Endodermal cell (in vitro differentiated cells): ENCODE measurements at regions not wholly inside any gene's neighbourhood (a gene's known extent, or its start where the extent isn't known, plus 50 kb on each side); places are given as distances from the start of the nearest gene placed in this dataset.

Experiments used
- DNase-seq: peaks from one replicate; pipeline ENCODE4 v3.0.0-alpha.2; 2017
- H3K27ac ChIP-seq: 2 replicates; pipeline ENCODE4 v1.5.1; 2013; ENCODE audit warnings: mild to moderate bottlenecking, low read depth, low read length, moderate library complexity
- H3K27me3 ChIP-seq: 2 replicates; pipeline ENCODE4 v1.6.1; 2013; ENCODE audit warnings: mild to moderate bottlenecking, low read length, moderate library complexity; ENCODE audit not compliant: insufficient read depth, control insufficient read depth, poor library complexity, severe bottlenecking
- H3K36me3 ChIP-seq: 2 replicates; pipeline ENCODE4 v1.7.0; 2013; ENCODE audit warnings: mild to moderate bottlenecking, low read length, moderate library complexity; ENCODE audit not compliant: control insufficient read depth, insufficient read depth
- H3K4me1 ChIP-seq: one replicate; pipeline ENCODE4 v1.7.0; 2013; ENCODE audit warnings: low read length; ENCODE audit not compliant: control insufficient read depth, insufficient read depth
- H3K4me3 ChIP-seq: 2 replicates; pipeline ENCODE4 v1.5.1; 2013; ENCODE audit warnings: mild to moderate bottlenecking, low read length, moderate library complexity
- H3K9ac ChIP-seq: 2 replicates; pipeline ENCODE4 v1.6.1; 2013; ENCODE audit warnings: mild to moderate bottlenecking, low read length, moderate library complexity; ENCODE audit not compliant: poor library complexity, severe bottlenecking; ENCODE audit errors: extremely low read depth
- H3K9me3 ChIP-seq: 2 replicates; pipeline ENCODE4 v1.6.1; 2013; ENCODE audit warnings: mild to moderate bottlenecking, low read length, moderate library complexity; ENCODE audit not compliant: control insufficient read depth
- H3K27ac Mint-ChIP-seq: 2 replicates; pipeline ENCODE4 v1.8.0; 2020; ENCODE audit warnings: mixed read lengths
- H3K27me3 Mint-ChIP-seq: 2 replicates; pipeline ENCODE4 v1.8.0; 2021; ENCODE audit warnings: mild to moderate bottlenecking, mixed read lengths; ENCODE audit not compliant: insufficient read depth
- H3K36me3 Mint-ChIP-seq: 2 replicates; pipeline ENCODE4 v1.8.0; 2020; ENCODE audit warnings: low read depth, mixed read lengths
- H3K4me1 Mint-ChIP-seq: 2 replicates; pipeline ENCODE4 v1.8.0; 2020; ENCODE audit warnings: mixed read lengths
- H3K4me3 Mint-ChIP-seq: 2 replicates; pipeline ENCODE4 v1.8.0; 2020; ENCODE audit warnings: mild to moderate bottlenecking, moderate library complexity, mixed read lengths
- H3K9me3 Mint-ChIP-seq: 2 replicates; pipeline ENCODE4 v1.8.0; 2020; ENCODE audit warnings: mild to moderate bottlenecking, mixed read lengths
- WGBS, 2 experiments: methylation state at CpG; one replicate each; pipeline versions ENCODE4 v1.1.5 to v1.1.7; 2013; ENCODE audit warnings: missing lambda C conversion rate in 2 of 2, mixed read lengths in 1 of 2; ENCODE audit not compliant: insufficient coverage in 1 of 2, insufficient read length in 1 of 2; 5-methylcytosine and 5-hydroxymethylcytosine counted together
- TF ChIP-seq, protein P1 (sequence below): fragments of 200-600 bp; sonication (generic); conservative IDR thresholded peaks from 2 replicates; pipeline ENCODE4 v1.5.0; 2021; ENCODE audit warnings: antibody characterized with exemption, mild to moderate bottlenecking

DNA sequence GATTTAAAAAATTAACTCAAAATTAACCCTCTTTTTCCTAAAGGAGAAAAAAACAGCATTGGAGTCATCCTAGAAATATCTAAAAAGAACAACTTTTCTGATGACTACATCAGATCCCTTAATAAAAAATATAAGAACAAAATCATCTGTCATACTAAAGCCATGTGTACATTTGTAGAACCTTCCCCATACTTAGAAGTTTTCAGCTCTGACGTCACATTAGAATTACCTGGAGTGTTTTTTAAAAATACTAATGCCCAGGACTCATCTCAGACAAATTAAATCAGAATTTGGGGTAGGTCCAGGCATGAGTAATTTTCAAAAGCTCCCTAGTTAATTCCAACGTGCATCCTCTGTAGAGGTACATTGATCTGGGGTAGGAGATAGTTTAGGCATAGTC is 598.0 kb downstream of the DSC3 start:
- 91 to 100% methylated on average over 1 to 2 of the region's 2 CpGs for WGBS, 2 experiments
- Mint-ChIP-seq H3K9me3 (no peaks in the 10 kb centered on the region), H3K36me3 (no peaks in the 10 kb centered on the region), H3K27ac (no peak overlapping the region), H3K4me3 (no peak overlapping the region), H3K27me3 (no peaks in the 10 kb centered on the region), H3K4me1 (peaks cover 2% of the 10 kb centered on the region)
- Histone ChIP-seq H3K27me3 (no peaks in the 10 kb centered on the region), H3K27ac (no peak overlapping the region), H3K4me1 (no peaks in the 10 kb centered on the region), H3K36me3 (no peaks in the 10 kb centered on the region), H3K4me3 (no peak overlapping the region), H3K9me3 (no peaks in the 10 kb centered on the region), H3K9ac (no peak overlapping the region)
- TF ChIP-seq, protein P1, sequence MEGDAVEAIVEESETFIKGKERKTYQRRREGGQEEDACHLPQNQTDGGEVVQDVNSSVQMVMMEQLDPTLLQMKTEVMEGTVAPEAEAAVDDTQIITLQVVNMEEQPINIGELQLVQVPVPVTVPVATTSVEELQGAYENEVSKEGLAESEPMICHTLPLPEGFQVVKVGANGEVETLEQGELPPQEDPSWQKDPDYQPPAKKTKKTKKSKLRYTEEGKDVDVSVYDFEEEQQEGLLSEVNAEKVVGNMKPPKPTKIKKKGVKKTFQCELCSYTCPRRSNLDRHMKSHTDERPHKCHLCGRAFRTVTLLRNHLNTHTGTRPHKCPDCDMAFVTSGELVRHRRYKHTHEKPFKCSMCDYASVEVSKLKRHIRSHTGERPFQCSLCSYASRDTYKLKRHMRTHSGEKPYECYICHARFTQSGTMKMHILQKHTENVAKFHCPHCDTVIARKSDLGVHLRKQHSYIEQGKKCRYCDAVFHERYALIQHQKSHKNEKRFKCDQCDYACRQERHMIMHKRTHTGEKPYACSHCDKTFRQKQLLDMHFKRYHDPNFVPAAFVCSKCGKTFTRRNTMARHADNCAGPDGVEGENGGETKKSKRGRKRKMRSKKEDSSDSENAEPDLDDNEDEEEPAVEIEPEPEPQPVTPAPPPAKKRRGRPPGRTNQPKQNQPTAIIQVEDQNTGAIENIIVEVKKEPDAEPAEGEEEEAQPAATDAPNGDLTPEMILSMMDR = no peak
- no peak for DNase-seq

DNA sequence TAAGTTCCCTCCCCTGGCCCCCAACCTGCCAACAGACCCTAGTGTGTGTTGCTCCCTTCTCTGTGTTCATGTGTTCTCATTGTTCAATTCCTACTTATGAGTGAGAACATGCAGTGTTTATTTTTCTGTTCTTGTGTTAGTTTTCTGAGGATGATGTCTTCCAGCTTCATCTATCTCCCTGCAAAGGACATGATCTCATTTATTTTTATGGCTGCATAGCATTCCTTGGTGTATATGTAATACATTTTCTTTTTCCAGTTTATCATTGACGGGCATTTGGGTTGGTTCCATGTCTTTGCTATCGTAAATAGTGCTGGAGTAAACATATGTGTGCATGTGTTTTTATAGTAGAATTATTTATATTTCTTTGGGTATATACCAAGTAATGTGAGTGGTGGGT is 602.2 kb downstream of the DSC3 start:
- no peaks in the 10 kb centered on the region for H3K36me3 Mint-ChIP-seq
- TF ChIP-seq, protein P1 = no peak
- DNase-seq = no peak
- Histone ChIP-seq H3K9me3 (no peaks in the 10 kb centered on the region), H3K36me3 (no peaks in the 10 kb centered on the region), H3K27me3 (no peaks in the 10 kb centered on the region), H3K9ac (no peak overlapping the region), H3K27ac (no peak overlapping the region), H3K4me1 (no peaks in the 10 kb centered on the region), H3K4me3 (no peak overlapping the region)
- H3K4me3 Mint-ChIP-seq = no peak overlapping the region
- WGBS, 2 experiments = 97% methylated on average over 2 of the region's 2 CpGs; no CpG with 5 or more reads in 1 of the 2 experiments
- H3K9me3 Mint-ChIP-seq = no peaks in the 10 kb centered on the region
- no peak overlapping the region for H3K27ac Mint-ChIP-seq
- no peaks in the 10 kb centered on the region for H3K4me1 Mint-ChIP-seq
- H3K27me3 Mint-ChIP-seq = no peaks in the 10 kb centered on the region

DNA sequence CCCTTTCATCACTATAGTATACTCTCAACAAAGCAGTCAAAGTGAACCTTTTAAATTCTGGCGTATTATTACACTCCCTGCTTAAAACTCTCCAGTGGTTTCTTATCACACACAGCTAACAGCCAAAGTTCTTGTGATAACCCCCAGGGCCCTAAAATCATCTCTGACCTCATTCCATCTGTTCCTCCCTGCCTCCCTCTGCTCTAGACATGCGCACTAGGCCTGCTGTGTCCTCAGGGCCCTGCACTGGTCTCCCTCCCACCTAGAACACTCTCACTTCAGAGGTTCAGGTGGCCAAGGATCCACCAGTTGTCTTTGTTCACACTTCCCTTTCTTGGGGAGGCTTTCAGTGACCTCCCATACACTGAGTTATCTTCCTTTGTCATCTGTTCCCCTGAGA is 603.4 kb downstream of the DSC3 start:
- Histone ChIP-seq H3K27me3 (no peaks in the 10 kb centered on the region), H3K27ac (no peak overlapping the region), H3K9ac (no peak overlapping the region), H3K4me3 (no peak overlapping the region), H3K36me3 (no peaks in the 10 kb centered on the region), H3K9me3 (no peaks in the 10 kb centered on the region), H3K4me1 (no peaks in the 10 kb centered on the region)
- H3K36me3 Mint-ChIP-seq = no peaks in the 10 kb centered on the region
- no peaks in the 10 kb centered on the region for H3K27me3 Mint-ChIP-seq
- TF ChIP-seq, protein P1 = no peak
- no peak overlapping the region for H3K27ac Mint-ChIP-seq
- no peaks in the 10 kb centered on the region for H3K9me3 Mint-ChIP-seq
- DNase-seq = no peak
- WGBS, 2 experiments = 87% methylated on average over 2 of the region's 2 CpGs; no CpG with 5 or more reads in 1 of the 2 experiments
- no peaks in the 10 kb centered on the region for H3K4me1 Mint-ChIP-seq
- H3K4me3 Mint-ChIP-seq = no peak overlapping the region
